Panc1 (cell line): ENCODE measurements at regions not wholly inside any gene's neighbourhood (a gene's known extent, or its start where the extent isn't known, plus 50 kb on each side); places are given as distances from the start of the nearest gene placed in this dataset.

Source experiments
- ATAC-seq: fragments of 200-7000 bp; cut with Tn5 transposase; 2 replicates; pipeline ENCODE4 v1.9.1; 2020; ENCODE audit warnings: mild to moderate bottlenecking, moderate library complexity
- BruUV-seq: library from RNA; stranded (reverse); fragments of 400-500 nt; replicated peaks from 2 replicates; lab custom pipeline; 2021; lab: Mats Ljungman, UMichigan
- CTCF ChIA-PET: fragments of 300-600 bp; sonication (Branson Sonifier 250); formaldehyde crosslinking; loops from one replicate; lab custom pipeline; 2022; ENCODE audit warnings: antibody characterized with exemption; lab: Charles Lee
- POLR2A ChIA-PET: fragments of 300-600 bp; sonication (Branson Sonifier 250); formaldehyde crosslinking; loops from one replicate; lab custom pipeline; 2022; ENCODE audit warnings: antibody characterized with exemption; lab: Charles Lee
- DNase-seq: peaks from one replicate; pipeline ENCODE4 v3.0.0-alpha.2; 2010; ENCODE audit warnings: low read depth, low spot score
- H3K27ac ChIP-seq: 2 replicates; pipeline ENCODE4 v1.5.1; 2011; ENCODE audit warnings: mild to moderate bottlenecking, low read length, inconsistent platforms
- H3K27me3 ChIP-seq: fragments of 200-500 bp; sonication (Bioruptor generic); 2 replicates; pipeline ENCODE4 v1.6.0; 2014; ENCODE audit warnings: low read length, inconsistent platforms; ENCODE audit not compliant: control insufficient read depth, insufficient read depth
- H3K36me3 ChIP-seq: fragments of 200-500 bp; sonication (Bioruptor generic); 2 replicates; pipeline ENCODE4 v1.5.1; 2014; ENCODE audit warnings: inconsistent platforms, mild to moderate bottlenecking, low read length, moderate library complexity; ENCODE audit not compliant: control insufficient read depth, insufficient read depth
- H3K4me1 ChIP-seq: 2 replicates; pipeline ENCODE4 v1.5.1; 2011; ENCODE audit warnings: inconsistent platforms, mild to moderate bottlenecking, low read length, moderate library complexity; ENCODE audit not compliant: control insufficient read depth, insufficient read depth
- H3K4me3 ChIP-seq, 2 experiments: 2 replicates each; pipeline ENCODE4 v1.5.1; 2011 to 2012; ENCODE audit warnings: low read depth in 2 of 2, low read length in 2 of 2, mild to moderate bottlenecking in 2 of 2, inconsistent platforms in 1 of 2, moderate library complexity in 1 of 2
- H3K9me3 ChIP-seq: fragments of 200-500 bp; sonication (Bioruptor generic); 2 replicates; pipeline ENCODE4 v1.5.1; 2014; ENCODE audit warnings: low read depth, mild to moderate bottlenecking, inconsistent platforms, low read length, moderate library complexity; ENCODE audit not compliant: control insufficient read depth, insufficient read depth
- POLR2AphosphoS5 ChIP-seq: IDR thresholded peaks from 2 replicates; pipeline ENCODE4 v1.6.1; 2012; ENCODE audit warnings: mild to moderate bottlenecking, low read depth, low read length, moderate library complexity
- SIN3A ChIP-seq: IDR thresholded peaks from 2 replicates; pipeline ENCODE4 v1.6.1; 2012; ENCODE audit warnings: low read depth, mild to moderate bottlenecking, low read length, moderate library complexity, borderline replicate concordance; ENCODE audit not compliant: insufficient read depth
- TCF7L2 ChIP-seq: IDR thresholded peaks from 2 replicates; pipeline ENCODE4 v1.6.1; 2011; ENCODE audit warnings: mild to moderate bottlenecking, low read depth, low read length, inconsistent platforms
- in situ Hi-C: cut with HindIII; loops from 2 replicates; pipeline ENCODE4 v1.10.0; 2016; ENCODE audit warnings: low sequenced_read_pairs, low pct_unique_long_range_greater_than_20kb
- intact Hi-C: fragments of 100-400 bp; cut with micrococcal nuclease; formaldehyde crosslinking; loops from one replicate; pipeline ENCODE4 v1.10.0; 2022; ENCODE audit not compliant: unreplicated experiment
- TF ChIP-seq, protein P1 (sequence below), 2 experiments: IDR thresholded peaks; 2 replicates each; pipeline ENCODE4 v1.6.1; 2011 to 2012; ENCODE audit warnings: low read depth in 2 of 2, control low read depth in 1 of 2, low read length in 1 of 2, mild to moderate bottlenecking in 1 of 2, moderate library complexity in 1 of 2; ENCODE audit not compliant: insufficient read depth in 1 of 2
- TF ChIP-seq, protein P2 (sequence below): fragments of 450-650 bp; IDR thresholded peaks from 2 replicates; pipeline ENCODE4 v1.5.1; 2017; ENCODE audit warnings: mild to moderate bottlenecking

DNA sequence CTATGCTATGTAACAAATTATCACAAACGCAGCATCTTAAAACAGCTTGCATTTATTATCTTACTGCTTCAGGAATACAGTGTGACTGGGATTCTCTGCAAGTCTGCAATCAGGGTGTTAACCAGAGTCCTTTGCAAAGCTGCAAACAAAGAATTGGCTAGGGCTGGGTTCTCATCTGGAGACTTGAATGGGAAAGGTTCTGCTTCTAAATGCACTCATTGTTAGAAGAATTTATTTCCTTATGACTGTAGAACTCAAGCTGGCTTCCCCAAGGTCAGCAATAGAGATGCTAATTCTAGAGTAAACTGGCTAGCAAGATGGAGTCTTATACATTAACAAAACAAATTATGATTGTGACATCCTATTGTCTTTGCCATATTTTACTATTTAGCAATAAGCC is 673.7 kb downstream of the DIPK2A start:
- Histone ChIP-seq H3K9me3 (peaks cover 3% of the 10 kb centered on the region; the same call in 1 of the 2 replicates), H3K4me3 (no peak overlapping the region), H3K4me1 (no peaks in the 10 kb centered on the region), H3K27ac (no peak overlapping the region), H3K27me3 (no peaks in the 10 kb centered on the region), H3K36me3 (no peaks in the 10 kb centered on the region)
- ChIA-PET CTCF (no interaction called here), POLR2A (no interaction called here)
- no peak for ATAC-seq
- intact Hi-C loops (no loop called here), in situ Hi-C loops (no loop called here)
- DNase-seq = no peak
- no peak for TF ChIP-seq TCF7L2
- TF ChIP-seq, protein P1, sequence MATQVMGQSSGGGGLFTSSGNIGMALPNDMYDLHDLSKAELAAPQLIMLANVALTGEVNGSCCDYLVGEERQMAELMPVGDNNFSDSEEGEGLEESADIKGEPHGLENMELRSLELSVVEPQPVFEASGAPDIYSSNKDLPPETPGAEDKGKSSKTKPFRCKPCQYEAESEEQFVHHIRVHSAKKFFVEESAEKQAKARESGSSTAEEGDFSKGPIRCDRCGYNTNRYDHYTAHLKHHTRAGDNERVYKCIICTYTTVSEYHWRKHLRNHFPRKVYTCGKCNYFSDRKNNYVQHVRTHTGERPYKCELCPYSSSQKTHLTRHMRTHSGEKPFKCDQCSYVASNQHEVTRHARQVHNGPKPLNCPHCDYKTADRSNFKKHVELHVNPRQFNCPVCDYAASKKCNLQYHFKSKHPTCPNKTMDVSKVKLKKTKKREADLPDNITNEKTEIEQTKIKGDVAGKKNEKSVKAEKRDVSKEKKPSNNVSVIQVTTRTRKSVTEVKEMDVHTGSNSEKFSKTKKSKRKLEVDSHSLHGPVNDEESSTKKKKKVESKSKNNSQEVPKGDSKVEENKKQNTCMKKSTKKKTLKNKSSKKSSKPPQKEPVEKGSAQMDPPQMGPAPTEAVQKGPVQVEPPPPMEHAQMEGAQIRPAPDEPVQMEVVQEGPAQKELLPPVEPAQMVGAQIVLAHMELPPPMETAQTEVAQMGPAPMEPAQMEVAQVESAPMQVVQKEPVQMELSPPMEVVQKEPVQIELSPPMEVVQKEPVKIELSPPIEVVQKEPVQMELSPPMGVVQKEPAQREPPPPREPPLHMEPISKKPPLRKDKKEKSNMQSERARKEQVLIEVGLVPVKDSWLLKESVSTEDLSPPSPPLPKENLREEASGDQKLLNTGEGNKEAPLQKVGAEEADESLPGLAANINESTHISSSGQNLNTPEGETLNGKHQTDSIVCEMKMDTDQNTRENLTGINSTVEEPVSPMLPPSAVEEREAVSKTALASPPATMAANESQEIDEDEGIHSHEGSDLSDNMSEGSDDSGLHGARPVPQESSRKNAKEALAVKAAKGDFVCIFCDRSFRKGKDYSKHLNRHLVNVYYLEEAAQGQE (IDR thresholded peaks at IDR 0.05; ENCODE audit: insufficient read depth in 1 of 2, low read depth in 2 of 2, low read length in 1 of 2) = no peak
- TF ChIP-seq POLR2AphosphoS5 = no peak
- TF ChIP-seq, protein P2, sequence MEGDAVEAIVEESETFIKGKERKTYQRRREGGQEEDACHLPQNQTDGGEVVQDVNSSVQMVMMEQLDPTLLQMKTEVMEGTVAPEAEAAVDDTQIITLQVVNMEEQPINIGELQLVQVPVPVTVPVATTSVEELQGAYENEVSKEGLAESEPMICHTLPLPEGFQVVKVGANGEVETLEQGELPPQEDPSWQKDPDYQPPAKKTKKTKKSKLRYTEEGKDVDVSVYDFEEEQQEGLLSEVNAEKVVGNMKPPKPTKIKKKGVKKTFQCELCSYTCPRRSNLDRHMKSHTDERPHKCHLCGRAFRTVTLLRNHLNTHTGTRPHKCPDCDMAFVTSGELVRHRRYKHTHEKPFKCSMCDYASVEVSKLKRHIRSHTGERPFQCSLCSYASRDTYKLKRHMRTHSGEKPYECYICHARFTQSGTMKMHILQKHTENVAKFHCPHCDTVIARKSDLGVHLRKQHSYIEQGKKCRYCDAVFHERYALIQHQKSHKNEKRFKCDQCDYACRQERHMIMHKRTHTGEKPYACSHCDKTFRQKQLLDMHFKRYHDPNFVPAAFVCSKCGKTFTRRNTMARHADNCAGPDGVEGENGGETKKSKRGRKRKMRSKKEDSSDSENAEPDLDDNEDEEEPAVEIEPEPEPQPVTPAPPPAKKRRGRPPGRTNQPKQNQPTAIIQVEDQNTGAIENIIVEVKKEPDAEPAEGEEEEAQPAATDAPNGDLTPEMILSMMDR = no peak
- TF ChIP-seq SIN3A = no peak
- no TSS peak for BruUV-seq

DNA sequence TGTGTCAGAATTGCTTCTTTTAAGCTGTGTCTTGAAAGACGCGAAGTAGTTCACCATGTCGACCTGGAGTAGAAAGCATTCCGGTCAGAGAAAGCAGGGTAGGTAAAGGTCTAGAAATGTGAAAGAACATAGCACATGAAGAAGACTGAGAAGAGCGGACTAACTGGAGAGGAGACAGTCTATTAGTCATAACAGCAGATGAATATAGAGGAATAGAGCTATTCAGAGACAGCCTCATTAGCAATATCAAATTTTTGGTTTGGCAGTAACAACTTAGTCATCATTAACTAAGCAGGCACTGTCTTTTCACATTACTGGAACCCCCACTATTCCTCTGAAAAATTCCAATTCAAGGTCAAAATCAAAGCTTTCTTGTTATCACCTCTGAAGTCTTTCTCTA is 678.8 kb downstream of the DIPK2A start:
- H3K27ac ChIP-seq = no peak overlapping the region
- H3K4me3 ChIP-seq = no peak overlapping the region
- no peaks in the 10 kb centered on the region for H3K27me3 ChIP-seq
- TF ChIP-seq, protein P1 (IDR thresholded peaks at IDR 0.05; ENCODE audit: insufficient read depth in 1 of 2, low read depth in 2 of 2, low read length in 1 of 2) = no peak
- TF ChIP-seq SIN3A = no peak
- TF ChIP-seq, protein P2 = no peak
- no peak for TF ChIP-seq TCF7L2
- TF ChIP-seq POLR2AphosphoS5 = no peak
- no peaks in the 10 kb centered on the region for H3K36me3 ChIP-seq
- BruUV-seq = no TSS peak
- ATAC-seq (no peak), DNase-seq (no peak)
- no peaks in the 10 kb centered on the region for H3K4me1 ChIP-seq
- intact Hi-C loops = no loop called here
- ChIA-PET CTCF (no interaction called here), POLR2A (no interaction called here)
- H3K9me3 ChIP-seq = peaks cover 3% of the 10 kb centered on the region; the same call in 1 of the 2 replicates
- in situ Hi-C loops = no loop called here
